Gastrocnemius medialis (tissue), 4 donors: ENCODE measurements at regions not wholly inside any gene's neighbourhood (a gene's known extent, or its start where the extent isn't known, plus 50 kb on each side); places are given as distances from the start of the nearest gene placed in this dataset.

Experiments
- ATAC-seq, 2 donors: fragments of 150-250 bp; one replicate each; pipeline ENCODE4 v1.9.1; 2016
- DNase-seq, 2 donors: peaks; one replicate each; pipeline ENCODE4 v3.0.0-alpha.2; 2019
- H3K27ac ChIP-seq, 4 donors: fragments of 200-600 bp; sonication (generic); 1 replicate in 1 of 4; 2 replicates in 3 of 4; pipeline ENCODE4 v1.5.1; 2016 to 2018; ENCODE audit warnings: mild to moderate bottlenecking in 2 of 4, moderate library complexity in 1 of 4
- H3K27me3 ChIP-seq, 3 donors: fragments of 200-600 bp; sonication (generic) in 2 of 3; 1 replicate in 1 of 3; 2 replicates in 2 of 3; pipeline versions ENCODE4 v1.5.1 to v1.6.0; 2016 to 2019; ENCODE audit warnings: mild to moderate bottlenecking in 1 of 3, moderate library complexity in 1 of 3
- H3K36me3 ChIP-seq, 2 donors: fragments of 200-600 bp; sonication (generic) in 1 of 2; one replicate each; pipeline ENCODE4 v1.5.1; 2017 to 2018
- H3K4me1 ChIP-seq, 2 donors: fragments of 200-600 bp; sonication (generic) in 1 of 2; one replicate each; pipeline ENCODE4 v1.5.1; 2016 to 2017; ENCODE audit warnings: mild to moderate bottlenecking in 2 of 2
- H3K4me3 ChIP-seq, 4 donors: fragments of 200-600 bp; sonication (generic) in 3 of 4; 1 replicate in 1 of 4; 2 replicates in 3 of 4; pipeline ENCODE4 v1.5.1; 2016 to 2019; ENCODE audit warnings: mild to moderate bottlenecking in 2 of 4
- H3K9me3 ChIP-seq, 3 donors: fragments of 200-600 bp; sonication (generic) in 2 of 3; 1 replicate in 1 of 3; 2 replicates in 2 of 3; pipeline ENCODE4 v1.5.1; 2016 to 2019
- POLR2A ChIP-seq, 2 donors: fragments of 450-650 bp; IDR thresholded peaks; one replicate each; pipeline ENCODE4 v1.6.1; 2017; ENCODE audit warnings: antibody characterized with exemption in 2 of 2, mild to moderate bottlenecking in 2 of 2, moderate library complexity in 2 of 2
- in situ Hi-C, 4 donors: fragments of 200-750 bp; cut with MboI; loops; one replicate each; pipeline versions ENCODE4 v1.15.0 to v1.8.0; 2017; ENCODE audit warnings: low sequenced_read_pairs in 4 of 4
- intact Hi-C: fragments of 100-400 bp; cut with DNase I; formaldehyde crosslinking; loops from one replicate; pipeline ENCODE4 v1.15.1; 2023; ENCODE audit warnings: low total_unique reads
- TF ChIP-seq, protein P1 (sequence below), 5 experiments: fragments of 450-650 bp in 3 of 5; fragments of 200-600 bp in 2 of 5; sonication (generic) in 2 of 5; IDR thresholded peaks in 4 of 5; conservative IDR thresholded peaks in 1 of 5; 1 replicate in 4 of 5; 2 replicates in 1 of 5; pipeline ENCODE4 v1.5.1; 2016 to 2019; ENCODE audit warnings: antibody characterized with exemption in 5 of 5, mild to moderate bottlenecking in 3 of 5, moderate library complexity in 3 of 5

DNA sequence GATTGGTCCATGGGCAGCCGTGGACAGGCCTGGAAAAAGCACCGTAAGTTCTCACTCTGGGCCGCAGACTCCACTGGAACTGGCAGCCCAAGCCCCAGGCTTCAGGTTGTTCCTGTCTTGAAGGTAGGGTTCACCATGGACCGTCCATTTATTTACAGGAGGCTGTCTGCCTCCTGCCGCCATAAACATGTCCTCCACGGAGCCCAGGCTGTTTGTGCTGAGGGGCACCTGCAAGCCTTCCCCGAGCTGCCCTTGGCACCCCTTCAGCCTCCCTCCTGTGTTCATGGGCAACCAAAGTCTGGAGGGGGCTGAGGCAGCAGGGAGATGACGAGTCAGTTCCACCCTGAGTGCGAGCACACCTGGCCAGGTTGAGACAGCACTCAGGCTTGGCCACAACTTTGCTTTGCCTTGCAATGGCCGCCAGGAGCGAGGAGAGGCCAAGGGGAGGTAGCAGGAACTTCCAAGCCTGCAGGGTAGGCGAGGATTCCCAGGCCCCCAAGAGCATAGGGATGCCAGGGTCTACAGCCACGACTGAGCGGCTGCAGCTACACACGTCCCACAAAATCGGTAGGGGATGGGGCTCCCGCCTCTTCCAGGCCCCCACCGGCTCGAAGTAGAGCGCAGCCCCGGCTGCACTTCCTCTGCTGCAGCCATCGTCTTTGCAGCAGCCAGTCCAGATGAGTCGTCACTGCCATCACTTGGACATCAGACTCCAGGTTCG, 1625.6 kb upstream of the ACO1 start:
- in situ Hi-C loops = no loop called here
- H3K4me3 ChIP-seq = no peak overlapping the region
- no peaks in the 10 kb centered on the region for H3K9me3 ChIP-seq
- no peaks in the 10 kb centered on the region for H3K27me3 ChIP-seq
- ATAC-seq (no peak), DNase-seq (no peak)
- no peaks in the 10 kb centered on the region for H3K36me3 ChIP-seq
- TF ChIP-seq, protein P1, sequence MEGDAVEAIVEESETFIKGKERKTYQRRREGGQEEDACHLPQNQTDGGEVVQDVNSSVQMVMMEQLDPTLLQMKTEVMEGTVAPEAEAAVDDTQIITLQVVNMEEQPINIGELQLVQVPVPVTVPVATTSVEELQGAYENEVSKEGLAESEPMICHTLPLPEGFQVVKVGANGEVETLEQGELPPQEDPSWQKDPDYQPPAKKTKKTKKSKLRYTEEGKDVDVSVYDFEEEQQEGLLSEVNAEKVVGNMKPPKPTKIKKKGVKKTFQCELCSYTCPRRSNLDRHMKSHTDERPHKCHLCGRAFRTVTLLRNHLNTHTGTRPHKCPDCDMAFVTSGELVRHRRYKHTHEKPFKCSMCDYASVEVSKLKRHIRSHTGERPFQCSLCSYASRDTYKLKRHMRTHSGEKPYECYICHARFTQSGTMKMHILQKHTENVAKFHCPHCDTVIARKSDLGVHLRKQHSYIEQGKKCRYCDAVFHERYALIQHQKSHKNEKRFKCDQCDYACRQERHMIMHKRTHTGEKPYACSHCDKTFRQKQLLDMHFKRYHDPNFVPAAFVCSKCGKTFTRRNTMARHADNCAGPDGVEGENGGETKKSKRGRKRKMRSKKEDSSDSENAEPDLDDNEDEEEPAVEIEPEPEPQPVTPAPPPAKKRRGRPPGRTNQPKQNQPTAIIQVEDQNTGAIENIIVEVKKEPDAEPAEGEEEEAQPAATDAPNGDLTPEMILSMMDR (IDR thresholded peaks at IDR 0.05 in 4 of 5, conservative IDR thresholded peaks at IDR 0.05 in 1 of 5) = no peak
- no peak for TF ChIP-seq POLR2A (IDR thresholded peaks at IDR 0.05)
- intact Hi-C loops = no loop called here
- H3K27ac ChIP-seq = no peak overlapping the region
- no peaks in the 10 kb centered on the region for H3K4me1 ChIP-seq

DNA sequence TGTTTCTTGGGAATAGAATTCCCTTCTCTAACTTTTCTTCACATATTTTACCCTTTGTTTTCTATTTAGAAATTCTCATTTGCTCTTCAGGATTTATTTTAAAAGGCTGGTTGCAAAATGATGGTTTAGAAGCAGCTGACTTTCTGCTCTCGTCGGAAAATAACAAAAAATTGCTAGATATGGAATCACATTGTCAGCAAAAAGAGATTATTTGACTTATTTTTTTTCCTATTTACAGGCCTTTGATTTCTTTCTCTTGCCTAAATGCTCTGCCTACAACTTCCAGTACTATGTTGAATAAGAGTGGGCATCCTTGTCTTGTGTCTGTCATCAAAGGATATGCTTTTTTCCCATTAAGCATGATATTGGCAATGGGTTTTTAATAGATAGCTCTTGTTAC, 1619.1 kb upstream of the ACO1 start:
- H3K4me1 ChIP-seq = no peaks in the 10 kb centered on the region
- H3K27me3 ChIP-seq = no peaks in the 10 kb centered on the region
- H3K27ac ChIP-seq = no peak overlapping the region
- no peaks in the 10 kb centered on the region for H3K36me3 ChIP-seq
- intact Hi-C loops = no loop called here
- no peak for DNase-seq
- ATAC-seq = no peak
- no peak overlapping the region for H3K4me3 ChIP-seq
- in situ Hi-C loops = no loop called here
- H3K9me3 ChIP-seq = no peaks in the 10 kb centered on the region
- TF ChIP-seq POLR2A (IDR thresholded peaks at IDR 0.05) = no peak
- TF ChIP-seq, protein P1 (IDR thresholded peaks at IDR 0.05 in 4 of 5, conservative IDR thresholded peaks at IDR 0.05 in 1 of 5) = no peak

DNA sequence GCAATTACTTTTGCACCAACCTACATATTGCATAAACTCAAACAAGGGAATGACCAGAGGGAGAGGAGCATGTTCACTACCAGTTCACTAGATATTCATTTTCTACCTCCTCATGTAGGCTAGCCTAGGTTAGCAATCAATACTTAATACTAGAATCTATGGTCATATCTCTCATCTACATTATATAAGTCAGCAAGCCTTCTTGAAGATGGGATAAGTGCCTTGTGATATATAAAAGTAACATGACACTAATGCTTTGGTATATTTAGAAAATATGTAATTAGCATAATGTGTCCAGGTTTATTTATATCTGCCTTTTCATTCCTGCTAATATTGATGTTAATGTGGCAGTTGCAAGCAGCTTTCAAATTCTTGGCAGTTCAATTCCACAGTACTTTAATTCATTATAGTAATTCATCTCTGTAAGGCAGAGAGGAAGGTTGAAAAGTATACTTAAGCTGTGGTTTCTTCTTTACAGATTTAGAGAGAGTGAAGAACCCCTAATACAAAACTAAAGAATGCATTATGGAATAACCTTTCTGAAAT, 1613.2 kb upstream of the ACO1 start:
- intact Hi-C loops (no loop called here), in situ Hi-C loops (no loop called here)
- no peaks in the 10 kb centered on the region for H3K27me3 ChIP-seq
- no peaks in the 10 kb centered on the region for H3K4me1 ChIP-seq
- no peak for DNase-seq
- no peaks in the 10 kb centered on the region for H3K9me3 ChIP-seq
- no peaks in the 10 kb centered on the region for H3K36me3 ChIP-seq
- no peak for ATAC-seq
- H3K4me3 ChIP-seq = no peak overlapping the region
- TF ChIP-seq, protein P1 (IDR thresholded peaks at IDR 0.05 in 4 of 5, conservative IDR thresholded peaks at IDR 0.05 in 1 of 5) = no peak
- TF ChIP-seq POLR2A (IDR thresholded peaks at IDR 0.05) = no peak
- H3K27ac ChIP-seq = no peak overlapping the region

DNA sequence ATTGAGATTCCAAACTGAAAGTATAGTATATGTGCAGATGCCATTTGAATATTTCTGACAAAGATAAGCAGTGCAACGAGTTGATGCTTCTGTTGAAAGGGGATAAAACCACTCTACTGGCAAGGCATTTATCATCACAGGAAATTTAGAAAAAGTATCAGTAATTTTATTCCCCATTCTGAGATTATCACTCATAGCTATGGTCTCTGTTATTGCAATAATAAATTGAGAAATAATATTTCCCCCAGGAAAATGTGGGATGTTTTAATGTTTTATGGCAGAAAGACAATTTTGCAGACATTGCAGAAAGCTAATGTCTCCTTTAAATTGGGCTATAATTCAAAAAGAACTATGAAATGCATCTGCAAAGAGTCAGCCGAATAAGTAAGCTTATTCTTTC, 1612.7 kb upstream of the ACO1 start:
- ATAC-seq = no peak
- DNase-seq = no peak
- in situ Hi-C loops = no loop called here

DNA sequence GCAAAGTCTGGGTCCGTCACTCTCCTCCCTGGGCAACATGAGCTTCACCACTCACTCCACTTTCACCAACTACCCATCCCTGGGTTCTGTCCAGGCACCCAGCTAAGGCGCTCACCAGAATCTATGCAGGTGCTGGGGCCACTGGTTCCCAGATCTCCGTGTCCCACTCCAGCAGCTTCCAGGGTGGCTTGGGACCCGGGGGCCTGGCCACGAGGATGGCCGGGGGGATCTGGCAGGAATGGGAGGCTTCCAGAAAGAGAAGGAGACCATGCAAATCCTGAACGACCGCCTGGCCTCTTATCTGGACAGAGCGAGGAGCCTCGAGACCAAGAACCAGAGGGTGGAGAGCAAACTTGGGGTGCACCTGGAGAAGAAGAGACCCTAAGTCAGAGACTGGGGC, 1611.0 kb upstream of the ACO1 start:
- in situ Hi-C loops = no loop called here
- Histone ChIP-seq H3K36me3 (no peaks in the 10 kb centered on the region), H3K4me1 (no peaks in the 10 kb centered on the region), H3K27me3 (no peaks in the 10 kb centered on the region), H3K27ac (no peak overlapping the region), H3K9me3 (no peaks in the 10 kb centered on the region), H3K4me3 (no peak overlapping the region)
- TF ChIP-seq, protein P1 (IDR thresholded peaks at IDR 0.05 in 4 of 5, conservative IDR thresholded peaks at IDR 0.05 in 1 of 5) = no peak
- no peak for TF ChIP-seq POLR2A (IDR thresholded peaks at IDR 0.05)
- DNase-seq (no peak), ATAC-seq (no peak)
- intact Hi-C loops = no loop called here

More for the DNA sequence above, 1612.7 kb upstream of the ACO1 start:
- Histone ChIP-seq H3K36me3 (no peaks in the 10 kb centered on the region), H3K27ac (no peak overlapping the region), H3K9me3 (no peaks in the 10 kb centered on the region), H3K4me3 (no peak overlapping the region), H3K27me3 (no peaks in the 10 kb centered on the region), H3K4me1 (no peaks in the 10 kb centered on the region)
- intact Hi-C loops = no loop called here
- TF ChIP-seq POLR2A (IDR thresholded peaks at IDR 0.05) = no peak
